Neural cell (in vitro differentiated cells): ENCODE measurements at regions not wholly inside any gene's neighbourhood (a gene's known extent, or its start where the extent isn't known, plus 50 kb on each side); places are given as distances from the start of the nearest gene placed in this dataset.

Experiments
- H2AFZ ChIP-seq: fragments of 200-600, 300-800 bp; sonication (generic), shearing (Covaris generic); 2 replicates; pipeline ENCODE4 v1.6.0; 2014; ENCODE audit warnings: low read depth, mild to moderate bottlenecking, antibody characterized with exemption, low read length, moderate library complexity
- H3F3A ChIP-seq: fragments of 200-600 bp; shearing (Covaris generic); 2 replicates; pipeline ENCODE4 v1.6.1; 2016; ENCODE audit warnings: mild to moderate bottlenecking, moderate library complexity, mixed read lengths, antibody characterized with exemption, low read length; ENCODE audit not compliant: insufficient read depth, poor library complexity, severe bottlenecking
- H3K27ac ChIP-seq: fragments of 200-600, 300-800 bp; sonication (generic), shearing (Covaris generic); 2 replicates; pipeline ENCODE4 v1.5.1; 2014; ENCODE audit warnings: mild to moderate bottlenecking, low read length, moderate library complexity
- H3K27me3 ChIP-seq: fragments of 300-800, 200-600 bp; sonication (generic), shearing (Covaris generic); 2 replicates; pipeline ENCODE4 v1.6.0; 2014; ENCODE audit warnings: mild to moderate bottlenecking, low read depth, low read length, moderate library complexity; ENCODE audit not compliant: insufficient read depth
- H3K36me3 ChIP-seq: fragments of 300-800, 200-600 bp; sonication (generic), shearing (Covaris generic); 2 replicates; pipeline ENCODE4 v1.5.1; 2014; ENCODE audit warnings: mild to moderate bottlenecking, antibody characterized with exemption, low read length, moderate library complexity; ENCODE audit not compliant: insufficient read depth
- H3K4me2 ChIP-seq: fragments of 300-800, 200-600 bp; sonication (generic), shearing (Covaris generic); 2 replicates; pipeline ENCODE4 v1.6.0; 2014; ENCODE audit warnings: mild to moderate bottlenecking, low read length
- H3K4me3 ChIP-seq: fragments of 300-800, 200-600 bp; sonication (generic), shearing (Covaris generic); 2 replicates; pipeline ENCODE4 v1.5.1; 2014; ENCODE audit warnings: mild to moderate bottlenecking, low read length, moderate library complexity
- H3K79me2 ChIP-seq: fragments of 200-600 bp; shearing (Covaris generic); replicated peaks from 2 replicates; pipeline ENCODE4 v1.6.0; 2014; ENCODE audit warnings: mild to moderate bottlenecking, low read length, moderate library complexity; ENCODE audit not compliant: insufficient read depth
- H3K9ac ChIP-seq: fragments of 300-800, 200-600 bp; sonication (generic), shearing (Covaris generic); 2 replicates; pipeline ENCODE4 v1.6.1; 2016; ENCODE audit warnings: mild to moderate bottlenecking, low read length, mixed read lengths
- H3K9me2 ChIP-seq: fragments of 200-600 bp; shearing (Covaris generic); 2 replicates; pipeline ENCODE4 v1.6.1; 2016; ENCODE audit warnings: mild to moderate bottlenecking, low read length, mixed read lengths; ENCODE audit not compliant: insufficient read depth
- H3K9me3 ChIP-seq: fragments of 200-600, 300-800 bp; sonication (generic), shearing (Covaris generic); 2 replicates; pipeline ENCODE4 v1.6.1; 2016; ENCODE audit warnings: mild to moderate bottlenecking, mixed run types, low read length, moderate library complexity, mixed read lengths
- H4K20me1 ChIP-seq: fragments of 200-600 bp; shearing (Covaris generic); 2 replicates; pipeline ENCODE4 v1.6.1; 2016; ENCODE audit warnings: mild to moderate bottlenecking, mixed run types; ENCODE audit not compliant: insufficient read depth
- CTCF ChIP-seq: fragments of 450-650 bp; IDR thresholded peaks from 2 replicates; pipeline ENCODE4 v1.5.1; 2014; ENCODE audit warnings: antibody characterized with exemption, mild to moderate bottlenecking, moderate library complexity; ENCODE audit not compliant: poor library complexity, severe bottlenecking
- EP300 ChIP-seq: fragments of 450-650 bp; conservative IDR thresholded peaks from 2 replicates; pipeline ENCODE4 v1.6.1; 2014; ENCODE audit warnings: antibody characterized with exemption, mild to moderate bottlenecking, moderate library complexity; ENCODE audit not compliant: poor library complexity, severe bottlenecking
- EZH2 ChIP-seq: fragments of 200-600, 300-800 bp; shearing (Covaris generic), sonication (generic); IDR thresholded peaks from 2 replicates; pipeline ENCODE4 v1.6.1; 2014; ENCODE audit warnings: antibody characterized with exemption, low read length, borderline replicate concordance, mild to moderate bottlenecking; ENCODE audit not compliant: insufficient read depth, poor library complexity, severe bottlenecking
- MXI1 ChIP-seq: fragments of 450-650 bp; conservative IDR thresholded peaks from 2 replicates; pipeline ENCODE4 v1.6.1; 2014; ENCODE audit warnings: antibody characterized with exemption, mild to moderate bottlenecking; ENCODE audit not compliant: poor library complexity, severe bottlenecking
- POLR2AphosphoS5 ChIP-seq: IDR thresholded peaks from 2 replicates; pipeline ENCODE4 v1.6.1; 2012
- RAD21 ChIP-seq: fragments of 450-650 bp; conservative IDR thresholded peaks from 2 replicates; pipeline ENCODE4 v1.6.1; 2014; ENCODE audit warnings: antibody characterized with exemption, mild to moderate bottlenecking, moderate library complexity
- REST ChIP-seq: IDR thresholded peaks from 2 replicates; pipeline ENCODE4 v1.6.1; 2012; ENCODE audit warnings: borderline replicate concordance
- SMC3 ChIP-seq: fragments of 450-650 bp; conservative IDR thresholded peaks from 2 replicates; pipeline ENCODE4 v1.6.1; 2014; ENCODE audit warnings: antibody characterized with exemption, mild to moderate bottlenecking, moderate library complexity; ENCODE audit not compliant: poor library complexity
- TAF1 ChIP-seq: IDR thresholded peaks from 2 replicates; pipeline ENCODE4 v1.6.1; 2012; ENCODE audit warnings: low read depth

GRCh38 chr1:48123647-48124046 is 98.9 kb upstream of the SLC5A9 start:
- Histone ChIP-seq H3K9me2 (no peaks in the 10 kb centered on the region), H3K9me3 (no peaks in the 10 kb centered on the region), H3K4me2 (no peak overlapping the region), H2AFZ (no peak overlapping the region), H3K9ac (no peak overlapping the region), H3K27ac (no peak overlapping the region), H3K79me2 (no peaks in the 10 kb centered on the region), H3K27me3 (no peaks in the 10 kb centered on the region), H3F3A (no peaks in the 10 kb centered on the region), H3K36me3 (no peaks in the 10 kb centered on the region), H4K20me1 (no peaks in the 10 kb centered on the region), H3K4me3 (no peak overlapping the region)
- no peak for TF ChIP-seq EP300
- TF ChIP-seq EZH2: no peak
- TF ChIP-seq CTCF: no peak
- TF ChIP-seq RAD21: no peak
- TF ChIP-seq MXI1: no peak
- no peak for TF ChIP-seq POLR2AphosphoS5
- TF ChIP-seq REST: no peak
- TF ChIP-seq SMC3: no peak
- no peak for TF ChIP-seq TAF1

- TF ChIP-seq EZH2 (no peak), EP300 (no peak), RAD21 (no peak), POLR2AphosphoS5 (no peak), MXI1 (no peak), TAF1 (no peak), CTCF (no peak), SMC3 (no peak), REST (no peak)
- no peak overlapping the region for H3K4me3 ChIP-seq
These were observed 100.6 kb upstream of the SLC5A9 start for GRCh38 chr1:48121955-48122354.

More at GRCh38 chr1:48121955-48122354, 100.6 kb upstream of the SLC5A9 start:
- H3K9me3 ChIP-seq: no peaks in the 10 kb centered on the region
- no peaks in the 10 kb centered on the region for H3F3A ChIP-seq
- H3K9me2 ChIP-seq: no peaks in the 10 kb centered on the region
- H2AFZ ChIP-seq: no peak overlapping the region
- no peak overlapping the region for H3K4me2 ChIP-seq
- H4K20me1 ChIP-seq: no peaks in the 10 kb centered on the region
- H3K27ac ChIP-seq: no peak overlapping the region
- H3K79me2 ChIP-seq: no peaks in the 10 kb centered on the region
- no peaks in the 10 kb centered on the region for H3K36me3 ChIP-seq
- H3K27me3 ChIP-seq: no peaks in the 10 kb centered on the region
- no peak overlapping the region for H3K9ac ChIP-seq
